Activated naive CD4-positive, alpha-beta T cell treated with anti-CD3 and anti-CD28 coated beads, Interleukin-2, amount 50 U/mL, for 16 hours (primary cell): ENCODE measurements at regions not wholly inside any gene's neighbourhood (a gene's known extent, or its start where the extent isn't known, plus 50 kb on each side); places are given as distances from the start of the nearest gene placed in this dataset.
"Not testable (repeated sequence)": the region's sequence is repeated elsewhere in the genome, so short reads cannot be mapped to it uniquely, and the experiment has no call there.

Source experiments
- DNase-seq: peaks from one replicate; pipeline ENCODE4 v3.0.0-alpha.2; 2020

- no peak for DNase-seq
Observed at GRCh38 chr14:103186909-103187586, 63.8 kb downstream of the TNFAIP2 start.

- DNase-seq = no peak
Observed at GRCh38 chr14:103187911-103188310, 64.7 kb downstream of the TNFAIP2 start.

GRCh38 chr14:103188810-103189480 is 65.7 kb downstream of the TNFAIP2 start:
- DNase-seq = peak; percentile 23

- no peak for DNase-seq
Observed at GRCh38 chr14:103189481-103190470, 66.5 kb downstream of the TNFAIP2 start.

- DNase-seq = no peak
Observed at GRCh38 chr14:103190741-103191140, 67.5 kb downstream of the TNFAIP2 start.

- DNase-seq = no peak
Observed at GRCh38 chr14:103191844-103192243, 68.6 kb downstream of the TNFAIP2 start.

GRCh38 chr14:103192246-103192840 is 69.1 kb downstream of the TNFAIP2 start:
- no peak for DNase-seq

- not testable (repeated sequence) for DNase-seq
Observed at GRCh38 chr14:103192861-103193260, 69.6 kb downstream of the TNFAIP2 start.

GRCh38 chr14:103193491-103193890 is 70.2 kb downstream of the TNFAIP2 start:
- not testable (repeated sequence) for DNase-seq

- DNase-seq = no peak
Observed at GRCh38 chr14:103194256-103195045, 71.2 kb downstream of the TNFAIP2 start.

GRCh38 chr14:103195828-103196615 is 72.8 kb downstream of the TNFAIP2 start:
- no peak for DNase-seq

GRCh38 chr14:103196716-103197115 is 73.5 kb downstream of the TNFAIP2 start:
- no peak for DNase-seq

- no peak for DNase-seq
Observed at GRCh38 chr14:103198131-103199105, 75.2 kb downstream of the TNFAIP2 start.

- DNase-seq = no peak
Observed at GRCh38 chr14:103199124-103199523, 75.9 kb downstream of the TNFAIP2 start.

- DNase-seq = no peak
Observed at GRCh38 chr14:103201801-103202200, 78.5 kb downstream of the TNFAIP2 start.

GRCh38 chr14:103204852-103205540 is 81.7 kb downstream of the TNFAIP2 start:
- no peak for DNase-seq

GRCh38 chr14:103205541-103205906 is 82.3 kb downstream of the TNFAIP2 start:
- no peak for DNase-seq

- no peak for DNase-seq
Observed at GRCh38 chr14:103206023-103206481, 82.8 kb downstream of the TNFAIP2 start.

GRCh38 chr14:103206836-103207387 is 83.7 kb downstream of the TNFAIP2 start:
- DNase-seq = no peak
